Kidney tubule cell (primary cell): ENCODE measurements at regions not wholly inside any gene's neighbourhood (a gene's known extent, or its start where the extent isn't known, plus 50 kb on each side); places are given as distances from the start of the nearest gene placed in this dataset.

Source experiments
- DNase-seq: peaks from one replicate; pipeline ENCODE4 v3.0.0-alpha.2; 2018; ENCODE audit warnings: low spot score

DNA sequence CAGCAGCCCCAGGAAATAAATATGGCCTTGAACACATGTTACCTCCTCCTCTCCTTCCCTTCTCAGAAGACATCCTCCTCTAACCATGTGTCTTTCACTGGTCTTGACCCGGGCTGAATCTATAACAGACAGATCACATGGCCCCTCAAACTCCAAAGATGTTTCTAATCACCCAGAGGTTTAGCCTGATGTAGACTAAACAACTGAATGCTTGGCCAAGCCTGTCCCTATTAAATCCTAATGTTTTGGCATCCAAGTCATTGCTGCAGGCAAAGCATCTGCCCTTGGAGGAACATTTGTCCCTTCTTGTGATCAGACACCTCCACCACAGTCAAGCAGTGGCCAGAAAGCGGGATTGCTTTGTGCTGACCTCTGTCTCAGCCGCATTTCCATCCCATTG, 65.5 kb downstream of the ANKRD60 start:
- no peak for DNase-seq

DNA sequence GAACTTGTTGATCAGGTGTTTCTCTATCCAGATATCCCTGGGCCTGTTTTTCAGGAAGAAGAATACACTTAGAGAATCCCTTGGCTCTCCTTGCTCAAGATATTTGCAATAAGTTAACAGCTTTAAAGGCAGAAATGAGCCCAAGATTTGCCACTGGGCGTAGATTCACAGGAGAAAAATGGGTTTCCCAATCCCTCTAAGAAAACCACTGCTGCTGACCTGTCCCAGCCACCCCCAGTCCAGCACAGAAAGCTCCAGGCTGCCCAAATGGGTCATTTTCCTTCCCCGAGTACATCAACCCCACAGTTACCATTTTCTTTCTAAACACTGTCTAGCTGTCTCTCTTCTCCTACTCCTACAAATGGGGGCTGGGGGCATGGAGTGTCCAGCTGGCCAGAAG, 67.3 kb downstream of the ANKRD60 start:
- DNase-seq: no peak

DNA sequence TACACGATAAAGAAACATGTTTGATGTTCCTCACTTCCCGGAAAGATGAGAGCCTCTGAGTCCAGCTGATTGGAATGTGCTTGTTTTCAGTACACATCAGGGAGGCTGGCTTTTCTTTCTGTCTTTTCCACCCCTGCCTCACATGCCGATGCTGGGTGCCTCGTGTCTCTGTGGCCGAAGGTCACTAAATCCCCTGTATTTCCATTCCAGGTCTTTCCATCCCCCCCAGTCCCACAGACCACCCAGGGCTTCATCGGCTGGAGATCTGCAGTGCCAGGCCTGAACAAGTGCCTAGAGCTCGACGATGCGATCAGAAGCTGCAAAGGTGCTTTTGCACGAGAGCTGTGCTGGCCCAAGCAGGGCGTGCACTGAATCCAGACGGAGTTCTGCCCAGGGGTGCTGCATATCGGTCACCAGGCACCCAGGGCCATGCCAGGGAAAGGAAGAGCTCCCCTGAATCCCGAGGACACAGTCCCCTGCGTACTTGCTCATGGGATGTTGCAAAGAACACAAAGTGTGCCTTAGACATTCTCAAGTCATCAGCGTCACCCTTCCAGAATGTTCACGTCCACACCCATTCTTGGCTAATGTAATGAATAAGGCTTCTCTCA, 67.9 kb downstream of the ANKRD60 start:
- peak; percentile 37 for DNase-seq

DNA sequence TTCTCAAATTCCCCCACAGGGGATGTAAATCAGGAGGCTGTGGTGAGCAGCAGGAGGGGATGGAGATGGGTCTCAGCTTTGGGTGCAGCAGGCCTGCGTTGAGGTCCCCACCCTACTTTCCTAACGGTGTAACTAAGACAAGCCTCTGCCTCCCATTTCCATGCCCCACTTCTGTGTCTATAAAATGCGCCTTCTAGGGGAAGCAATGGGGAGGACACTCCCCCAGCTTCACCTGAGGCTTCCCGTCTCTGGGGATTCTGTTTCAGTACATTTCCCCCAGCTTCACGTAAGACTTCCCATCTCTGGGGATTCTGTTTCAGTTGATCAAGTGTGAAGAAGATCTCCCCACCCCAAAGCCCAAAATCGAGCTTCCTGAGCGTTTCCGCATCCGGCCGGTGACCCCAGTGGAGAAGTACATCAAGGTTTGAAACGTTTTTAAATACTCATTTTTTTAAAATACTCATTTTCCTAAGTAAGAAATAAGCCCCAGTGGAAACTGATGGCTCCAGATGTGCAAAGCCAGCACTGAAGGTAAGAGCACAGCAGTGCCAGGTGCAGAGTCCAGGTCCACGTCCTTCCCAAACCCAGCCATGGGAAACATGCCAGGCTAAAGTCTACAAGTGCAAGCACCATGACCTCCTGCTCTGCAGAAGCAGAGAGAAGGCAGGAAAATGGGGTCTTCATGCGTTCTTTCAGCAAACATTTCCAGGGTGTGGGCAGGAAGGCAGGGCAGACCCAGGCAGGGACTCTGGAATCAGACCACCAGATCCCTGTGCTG, 73.1 kb downstream of the ANKRD60 start:
- DNase-seq: no peak

DNA sequence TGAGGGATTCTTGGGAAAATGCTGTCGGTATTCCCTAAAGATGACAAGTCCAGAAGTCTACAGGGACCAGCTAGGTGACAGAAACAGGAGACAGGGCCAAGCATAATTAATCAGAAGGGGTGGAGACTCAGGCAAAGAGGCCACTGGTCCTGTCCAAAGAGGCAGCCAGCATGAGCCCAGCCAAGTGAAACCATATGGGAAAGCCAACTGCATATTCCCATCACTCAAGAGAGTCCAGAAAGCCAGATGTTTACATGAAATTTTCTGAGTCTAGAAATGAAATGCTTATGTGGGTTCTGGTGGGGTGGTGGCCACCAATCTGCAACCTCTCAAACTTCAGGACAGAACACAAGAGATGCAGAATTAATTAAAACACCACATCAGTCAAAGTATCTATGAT, 74.3 kb downstream of the ANKRD60 start:
- no peak for DNase-seq

DNA sequence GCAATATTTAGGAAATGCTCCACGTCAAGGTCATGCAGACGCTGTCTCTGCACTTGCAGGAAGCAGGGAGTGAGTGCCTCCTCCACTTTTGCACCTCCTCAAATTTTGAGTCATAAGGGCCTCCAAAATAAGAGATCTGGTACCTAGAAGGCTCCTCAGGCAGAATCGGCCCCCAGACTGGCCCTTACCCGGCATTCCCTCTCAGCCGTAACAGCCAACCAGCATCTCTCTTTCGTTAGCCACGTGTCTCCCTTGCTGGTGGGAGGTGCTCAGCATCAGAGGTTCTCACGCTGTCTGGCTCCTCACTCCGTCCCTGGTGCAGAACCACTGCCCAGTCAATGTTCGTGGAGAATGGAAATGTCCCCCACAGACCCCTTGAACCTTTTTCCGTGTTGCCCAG, 75.3 kb downstream of the ANKRD60 start:
- DNase-seq: no peak

DNA sequence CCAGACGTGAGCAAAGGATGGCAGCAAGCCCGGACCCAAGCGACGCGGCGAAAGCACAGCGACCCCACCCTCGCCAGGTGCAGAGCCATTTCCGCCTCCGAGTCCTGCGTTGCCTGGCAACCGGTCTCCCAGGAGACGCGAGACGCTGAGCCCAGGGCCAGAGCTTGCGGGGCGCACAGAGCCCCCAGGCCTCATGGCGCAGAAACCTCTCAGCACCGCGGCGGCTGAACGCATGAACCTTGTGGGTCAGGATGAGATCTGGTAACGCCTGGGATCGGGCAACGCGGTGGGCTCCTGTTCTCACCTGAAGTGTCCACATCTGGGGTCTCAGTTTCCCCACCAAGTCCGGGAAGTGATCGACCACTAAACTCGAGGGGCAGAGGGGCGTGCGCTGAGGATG, 77.7 kb downstream of the ANKRD60 start:
- DNase-seq: peak; percentile 33

DNA sequence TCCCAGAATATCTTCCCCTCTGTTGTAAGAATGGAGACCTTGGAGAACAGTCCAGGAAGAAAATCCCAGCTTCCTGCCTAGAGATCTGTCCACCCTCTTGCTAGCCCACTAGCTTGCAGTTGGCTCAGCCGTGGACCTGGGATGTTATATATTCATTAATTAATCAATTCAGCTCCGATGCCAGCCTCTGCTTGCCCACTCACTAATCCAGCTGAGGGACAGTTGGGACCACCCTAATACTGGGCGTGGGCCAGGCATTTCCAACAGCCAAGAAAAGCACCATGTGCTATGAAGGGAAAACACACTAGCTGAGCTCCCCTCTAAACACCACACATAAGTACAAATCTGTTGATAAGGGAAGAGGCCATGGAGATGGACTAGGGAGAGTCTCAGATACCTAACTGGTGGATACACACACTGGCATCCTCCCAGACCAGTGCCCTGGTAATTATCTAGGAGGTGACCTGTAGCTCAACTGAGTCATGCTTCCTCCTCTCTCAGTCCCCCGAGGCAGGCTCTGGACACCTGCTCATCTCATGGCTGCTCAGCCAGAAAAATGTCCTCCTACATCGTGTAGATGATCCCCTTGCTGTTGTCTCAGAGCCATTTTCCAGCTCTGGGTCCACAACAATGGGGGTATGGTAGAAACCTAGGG, 78.9 kb downstream of the ANKRD60 start:
- peak; percentile 74 for DNase-seq

DNA sequence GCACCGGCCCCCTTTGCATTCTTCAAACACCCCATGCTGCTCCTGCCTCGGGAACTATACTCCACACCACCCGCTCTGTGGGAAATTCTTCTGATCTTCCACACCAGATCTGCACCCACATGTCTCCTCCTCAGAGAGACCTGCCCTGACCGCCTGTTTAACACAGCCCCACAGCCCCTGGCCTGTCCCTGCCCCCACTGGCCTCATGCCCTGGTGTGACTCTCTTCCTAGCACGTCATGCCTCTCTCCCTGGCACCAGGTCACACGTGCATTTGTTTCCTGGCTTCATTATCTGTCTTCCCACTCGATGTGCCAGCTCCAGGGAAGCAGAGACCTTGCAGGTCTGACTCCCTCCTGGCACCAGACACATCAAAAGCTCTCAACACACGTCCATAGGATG, 79.6 kb downstream of the ANKRD60 start:
- DNase-seq: no peak

DNA sequence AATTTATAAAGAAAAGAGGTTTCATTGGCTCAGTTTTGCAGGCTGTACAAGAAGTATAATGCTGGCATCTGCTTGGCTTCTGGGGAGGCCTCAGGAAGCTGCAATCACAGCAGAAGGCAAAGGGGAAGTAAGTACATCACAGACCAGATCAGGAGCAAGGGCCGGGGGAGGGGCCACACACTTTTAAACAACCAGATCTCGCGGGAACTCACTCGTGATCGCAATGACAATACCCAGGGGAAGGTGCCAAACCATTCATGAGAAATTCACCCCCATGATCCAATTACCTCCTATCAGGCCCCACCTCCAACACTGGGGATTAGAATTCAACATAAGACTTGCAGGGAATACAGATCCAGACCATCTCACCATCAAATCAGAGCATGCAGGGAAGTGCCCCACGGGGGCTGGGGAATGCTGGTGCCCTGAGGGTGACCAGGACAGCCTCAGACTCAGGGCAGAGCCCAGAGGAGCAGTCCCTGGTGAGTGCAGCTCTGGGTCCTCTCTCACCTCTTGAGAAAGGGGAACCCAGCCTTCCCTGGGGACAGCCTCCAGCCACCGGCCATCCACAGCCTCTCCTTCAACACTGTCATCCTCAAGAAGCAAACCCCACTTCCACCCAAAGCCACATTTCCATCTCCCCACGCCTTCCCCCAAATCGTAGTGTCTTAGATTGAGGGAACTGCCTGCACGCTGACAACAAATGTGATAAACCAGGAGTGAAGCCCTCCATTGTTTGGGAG, 80.7 kb downstream of the ANKRD60 start:
- no peak for DNase-seq

DNA sequence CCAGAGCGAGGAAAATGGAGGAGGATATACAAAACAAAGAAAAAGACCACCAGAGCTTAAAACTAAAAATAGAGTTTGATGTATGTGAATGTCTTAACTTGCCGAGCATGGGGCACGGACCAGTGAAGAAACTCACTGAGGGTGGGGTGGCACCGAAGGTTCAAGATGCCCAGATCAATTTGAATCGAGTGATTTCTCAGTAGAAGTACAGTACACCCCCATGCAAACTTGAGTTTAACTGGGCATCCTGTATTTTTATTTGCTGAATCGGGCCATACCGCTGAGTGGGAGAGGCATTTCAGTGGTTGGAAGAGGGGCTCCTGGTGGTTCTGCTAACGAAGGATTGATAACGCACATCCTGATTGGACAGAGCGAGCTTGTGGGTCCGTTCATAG, 81.7 kb downstream of the ANKRD60 start:
- DNase-seq: no peak

DNA sequence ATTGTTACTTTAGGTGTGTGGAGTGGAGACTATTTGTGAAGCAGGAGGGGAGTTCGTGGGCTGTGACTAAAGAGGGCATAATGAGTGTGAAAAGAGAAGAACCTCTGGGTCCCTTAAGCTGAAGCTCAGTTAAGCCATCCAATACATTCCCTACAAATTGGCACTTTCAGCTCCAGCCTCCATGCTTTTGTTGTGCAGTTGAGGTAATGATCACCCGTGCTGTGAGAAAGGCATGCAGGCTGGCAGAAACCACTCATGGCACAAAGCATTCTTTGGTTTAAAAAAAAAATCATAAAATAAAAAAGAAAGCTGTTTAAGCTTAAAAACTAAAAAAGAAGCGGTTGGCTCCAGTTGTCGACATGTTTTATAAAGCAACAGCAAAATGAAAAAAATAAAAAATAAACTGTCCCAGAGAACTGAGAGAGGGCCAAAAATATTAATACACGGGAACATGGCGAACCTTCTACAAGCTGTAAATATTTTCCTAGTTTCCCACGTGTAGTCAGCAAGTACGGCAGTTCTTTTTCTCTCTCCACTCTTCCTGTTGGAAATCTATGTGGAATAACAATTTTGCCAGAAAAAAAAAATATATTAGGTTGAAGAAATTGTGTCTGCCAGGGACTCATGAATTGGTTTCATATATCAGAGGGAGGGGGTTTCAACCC, 82.2 kb downstream of the ANKRD60 start:
- no peak for DNase-seq

DNA sequence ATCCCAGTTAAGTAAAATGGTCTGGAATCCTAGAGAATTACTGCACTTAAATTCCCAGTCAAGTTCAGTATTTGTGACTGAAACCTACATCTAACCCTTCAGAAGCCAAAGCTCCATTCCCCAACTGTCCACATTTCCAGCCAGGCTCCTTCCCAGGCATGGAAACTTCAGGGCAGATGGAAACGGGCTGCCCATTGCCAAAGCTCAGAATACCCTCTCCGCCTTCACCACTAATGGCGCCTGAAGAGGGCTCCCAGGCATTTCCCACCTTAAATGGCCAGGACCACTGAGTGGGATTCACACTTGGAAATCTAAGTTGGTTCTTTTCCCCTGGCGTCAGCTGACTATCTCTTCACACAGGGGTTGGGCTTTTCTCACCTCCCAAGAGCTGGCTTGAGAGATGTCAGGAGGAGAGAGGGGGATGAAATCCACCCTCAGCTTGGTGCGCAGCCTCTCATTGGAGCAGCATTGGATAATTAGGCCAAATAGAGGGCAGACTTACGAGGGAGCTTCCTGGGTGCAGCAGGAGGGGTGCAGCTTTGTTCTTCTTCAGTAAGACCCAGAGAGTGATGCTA, 82.9 kb downstream of the ANKRD60 start:
- DNase-seq: no peak

DNA sequence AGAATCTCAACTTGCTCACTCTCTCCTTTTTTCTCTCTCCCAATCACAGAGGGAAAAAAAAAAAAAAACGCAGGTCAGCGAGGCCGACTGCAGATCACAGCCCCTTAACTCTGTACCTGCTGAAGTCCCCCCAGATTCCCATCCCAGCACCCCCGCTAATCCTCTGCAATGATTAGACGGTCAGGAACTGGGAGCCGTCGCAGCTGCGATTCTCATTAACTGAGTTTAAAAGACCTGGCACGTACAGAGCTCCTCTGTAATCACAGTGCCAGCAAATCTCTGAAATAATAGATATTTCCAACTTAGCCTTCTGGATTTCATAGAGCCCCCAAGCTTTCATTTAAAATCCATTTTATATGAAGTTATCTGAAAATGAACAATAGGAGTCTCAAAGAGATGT, 84.4 kb downstream of the ANKRD60 start:
- no peak for DNase-seq

DNA sequence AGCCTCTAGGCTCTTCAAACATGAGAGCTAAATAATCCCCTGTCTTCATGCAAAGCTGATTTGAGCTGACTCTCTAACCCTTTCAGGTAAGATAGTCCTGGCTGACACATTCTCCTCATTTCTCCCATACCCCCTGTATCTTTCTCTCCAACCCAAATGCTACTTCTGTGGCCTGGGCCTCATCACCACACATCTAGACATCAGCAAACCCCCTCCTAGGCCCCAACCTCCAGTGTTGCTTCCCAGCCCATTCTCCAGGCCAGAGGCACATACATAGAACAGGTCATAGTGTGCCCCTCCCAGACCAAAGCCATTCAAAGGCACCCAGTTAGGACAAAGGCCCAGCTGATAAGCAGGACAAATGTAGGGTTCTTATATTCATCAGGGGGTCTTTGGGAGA, 84.9 kb downstream of the ANKRD60 start:
- no peak for DNase-seq

DNA sequence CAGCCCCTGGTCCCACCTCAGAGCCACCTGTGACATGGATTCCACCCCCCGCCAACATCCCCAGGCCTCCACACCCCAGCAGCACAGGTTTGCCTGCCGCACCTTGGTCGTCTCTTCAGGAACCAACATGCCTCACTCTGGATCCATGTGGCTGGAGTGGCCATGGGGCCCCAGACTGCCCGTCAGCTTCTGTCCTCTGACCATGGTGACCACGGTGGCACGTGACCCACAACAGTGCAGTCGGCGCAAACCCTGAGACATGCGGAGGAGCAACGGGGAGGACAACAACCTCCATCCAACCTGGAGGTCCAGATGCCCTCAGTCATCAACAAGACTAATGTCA, 85.6 kb downstream of the ANKRD60 start:
- DNase-seq: no peak

DNA sequence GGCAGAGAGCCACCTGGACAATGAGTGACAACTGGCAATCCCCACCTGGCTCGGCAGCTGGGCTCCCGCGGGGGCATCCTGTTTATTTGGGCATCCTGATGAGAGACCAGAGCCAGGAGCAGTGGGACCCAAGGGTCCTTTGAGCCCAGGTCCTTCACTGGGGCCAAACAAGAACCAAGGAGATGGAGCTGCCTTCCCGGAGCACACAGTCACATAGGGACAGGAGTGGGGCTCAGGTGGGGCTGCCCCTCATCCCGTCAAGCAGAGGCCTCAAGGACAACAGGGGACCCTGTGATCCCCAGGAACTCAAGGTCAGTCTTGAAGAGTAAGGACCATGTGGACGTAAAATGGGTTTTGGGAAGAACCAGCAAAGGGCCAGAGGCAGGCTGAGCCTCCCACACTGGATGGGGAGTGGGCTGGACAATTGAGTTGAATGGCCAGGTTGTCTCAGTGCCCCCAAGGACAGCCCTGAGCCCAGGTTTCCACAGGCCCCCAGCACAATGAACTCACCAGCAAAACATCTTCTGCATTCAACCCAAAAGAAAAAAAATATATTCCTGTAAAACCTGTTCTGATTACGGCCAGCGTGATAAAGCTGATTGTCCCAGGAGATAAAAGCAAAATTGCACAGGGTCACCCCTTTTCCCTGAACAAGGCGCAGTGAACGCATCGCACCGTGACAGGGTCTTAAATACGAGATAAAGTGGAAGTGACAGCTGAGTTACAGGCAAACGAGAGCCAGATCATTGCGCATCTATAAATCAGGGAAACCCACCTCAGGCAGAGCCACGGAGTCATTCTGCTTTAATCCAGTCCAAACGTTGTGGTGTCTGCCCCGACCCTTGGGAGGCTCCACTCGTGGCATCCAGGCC, 86.2 kb downstream of the ANKRD60 start:
- no peak for DNase-seq

DNA sequence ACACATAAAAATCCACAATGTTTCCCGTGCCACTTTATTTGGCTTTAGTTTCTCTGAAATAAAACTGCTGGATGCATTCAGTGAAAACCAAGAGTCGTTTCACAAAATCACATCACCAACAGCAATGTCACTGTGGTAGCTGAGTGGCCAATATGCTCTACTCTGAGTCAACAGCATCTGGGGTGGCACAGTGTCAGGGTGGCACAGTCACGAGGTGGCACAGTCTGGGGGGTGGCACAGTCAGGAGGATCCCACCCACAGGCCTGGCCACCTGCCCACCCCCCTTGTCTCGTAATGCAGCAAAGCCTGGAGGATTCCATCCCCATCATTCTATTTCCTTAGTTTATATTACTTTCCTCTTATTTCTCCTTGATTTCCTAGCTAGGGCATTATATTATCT, 87.0 kb downstream of the ANKRD60 start:
- DNase-seq: no peak

DNA sequence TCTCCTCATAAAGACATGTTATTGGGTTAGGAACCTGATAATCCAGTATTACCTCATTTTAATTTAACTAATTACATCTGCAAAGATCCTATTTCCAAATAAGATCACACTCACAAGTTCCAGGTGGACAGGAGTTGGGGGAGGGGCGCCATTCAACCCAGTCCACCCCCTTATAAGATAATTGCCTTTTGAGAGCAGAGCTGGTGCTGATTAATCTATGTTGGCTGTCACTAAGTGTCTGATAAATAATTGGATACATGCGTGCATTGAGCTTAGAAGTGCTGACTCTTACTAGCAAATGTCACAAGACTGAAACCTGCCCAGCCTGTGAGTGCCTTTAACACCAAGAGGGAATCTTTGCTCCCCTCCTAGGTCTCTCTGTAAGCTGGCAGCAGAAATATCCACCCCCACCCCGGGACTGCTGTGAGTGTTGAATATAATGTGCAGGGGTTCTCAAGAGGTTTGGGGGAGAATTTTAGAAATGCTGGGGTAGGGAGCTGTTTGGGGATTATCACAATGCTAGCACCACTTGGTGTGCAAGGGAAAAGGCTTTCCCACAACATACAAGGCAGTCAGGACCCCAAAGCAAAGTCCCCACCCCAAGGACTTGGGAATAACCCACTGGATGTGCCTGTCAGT, 87.5 kb downstream of the ANKRD60 start:
- no peak for DNase-seq
